OCI-LY3 (cell line): ENCODE measurements at regions not wholly inside any gene's neighbourhood (a gene's known extent, or its start where the extent isn't known, plus 50 kb on each side); places are given as distances from the start of the nearest gene placed in this dataset.

Source experiments
- H2AFZ ChIP-seq: fragments of 200-600, 300-600 bp; shearing (Covaris generic); 2 replicates; pipeline ENCODE4 v1.6.0; 2014; ENCODE audit warnings: antibody characterized with exemption, low read depth, low read length
- H3K27ac ChIP-seq: fragments of 200-600, 300-600 bp; sonication (generic); 2 replicates; pipeline ENCODE4 v1.5.1; 2014; ENCODE audit warnings: mild to moderate bottlenecking, low read length, moderate library complexity, mixed read lengths
- H3K27me3 ChIP-seq: fragments of 200-600, 300-600 bp; sonication (generic); 2 replicates; pipeline ENCODE4 v1.6.1; 2014; ENCODE audit warnings: low read depth, low read length, mixed read lengths
- H3K36me3 ChIP-seq: fragments of 200-600, 300-600 bp; sonication (generic); replicated peaks from 2 replicates; pipeline ENCODE3; 2014; ENCODE audit warnings: low read depth, low read length, mixed read lengths
- H3K4me1 ChIP-seq: fragments of 300-600, 200-600 bp; sonication (generic); 2 replicates; pipeline ENCODE4 v1.6.1; 2014; ENCODE audit warnings: low read length, mixed read lengths
- H3K4me2 ChIP-seq: fragments of 200-600, 300-600 bp; sonication (generic); 2 replicates; pipeline ENCODE4 v1.6.1; 2014; ENCODE audit warnings: low read length, mixed read lengths
- H3K4me3 ChIP-seq: fragments of 300-600, 200-600 bp; sonication (generic); 2 replicates; pipeline ENCODE4 v1.5.1; 2014; ENCODE audit warnings: antibody characterized with exemption, mild to moderate bottlenecking, low read length, moderate library complexity
- H3K79me2 ChIP-seq: fragments of 300-600, 200-600 bp; shearing (Covaris generic); 2 replicates; pipeline ENCODE4 v1.6.1; 2014; ENCODE audit warnings: mild to moderate bottlenecking, low read length, mixed read lengths
- H3K9ac ChIP-seq: fragments of 300-600, 200-600 bp; shearing (Covaris generic); 2 replicates; pipeline ENCODE4 v1.6.0; 2014; ENCODE audit warnings: mild to moderate bottlenecking, low read length, moderate library complexity
- H3K9me3 ChIP-seq: fragments of 200-600, 300-600 bp; shearing (Covaris generic); 2 replicates; pipeline ENCODE4 v1.6.1; 2014; ENCODE audit warnings: low read length, mixed read lengths; ENCODE audit not compliant: insufficient read depth
- H4K20me1 ChIP-seq: fragments of 200-600, 300-600 bp; sonication (generic); 2 replicates; pipeline ENCODE4 v1.6.1; 2016; ENCODE audit warnings: low read length, mixed read lengths; ENCODE audit not compliant: insufficient read depth
- EZH2phosphoT487 ChIP-seq: fragments of 200-600 bp; shearing (Covaris generic); IDR thresholded peaks from 2 replicates; pipeline ENCODE4 v1.6.1; 2018; ENCODE audit warnings: antibody characterized with exemption, mixed run types, low read depth
- TF ChIP-seq, protein P1 (sequence below): fragments of 200-600, 300-600 bp; sonication (generic); IDR thresholded peaks from 2 replicates; pipeline ENCODE4 v1.5.1; 2014; ENCODE audit warnings: antibody characterized with exemption, low read length, low read depth

DNA sequence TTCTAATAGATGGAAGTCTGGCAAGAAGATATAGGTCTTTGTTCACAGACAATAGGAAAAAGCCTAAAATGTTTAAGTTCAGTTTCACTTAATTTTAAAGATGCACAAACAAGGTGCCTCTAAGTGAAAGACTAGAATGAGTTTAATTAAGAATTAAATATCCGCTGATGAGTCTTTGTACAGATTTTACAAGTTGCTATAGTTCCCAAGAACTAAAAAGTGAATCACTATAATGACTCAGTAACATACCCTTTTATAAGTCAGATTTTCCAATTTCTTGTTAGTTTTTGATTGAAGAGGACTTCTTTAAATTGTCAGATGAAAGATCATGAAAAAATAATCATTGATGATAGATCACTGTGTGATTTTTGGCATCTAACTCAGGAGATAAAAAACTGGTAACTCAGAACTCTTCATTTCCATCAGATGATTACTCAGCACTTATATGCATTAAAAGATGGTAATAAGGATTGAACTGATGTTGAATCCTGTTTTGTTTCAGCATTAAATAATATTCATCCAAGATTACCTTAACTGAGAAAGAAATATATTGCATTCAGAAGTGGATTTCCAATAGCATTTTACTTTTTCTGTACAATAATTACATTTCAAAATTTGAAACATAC is 59.0 kb upstream of the ST6GALNAC3 start:
- H3K79me2 ChIP-seq: no peaks in the 10 kb centered on the region
- no peaks in the 10 kb centered on the region for H3K4me1 ChIP-seq
- no peak overlapping the region for H3K9ac ChIP-seq
- no peaks in the 10 kb centered on the region for H3K9me3 ChIP-seq
- TF ChIP-seq EZH2phosphoT487: no peak
- TF ChIP-seq, protein P1, sequence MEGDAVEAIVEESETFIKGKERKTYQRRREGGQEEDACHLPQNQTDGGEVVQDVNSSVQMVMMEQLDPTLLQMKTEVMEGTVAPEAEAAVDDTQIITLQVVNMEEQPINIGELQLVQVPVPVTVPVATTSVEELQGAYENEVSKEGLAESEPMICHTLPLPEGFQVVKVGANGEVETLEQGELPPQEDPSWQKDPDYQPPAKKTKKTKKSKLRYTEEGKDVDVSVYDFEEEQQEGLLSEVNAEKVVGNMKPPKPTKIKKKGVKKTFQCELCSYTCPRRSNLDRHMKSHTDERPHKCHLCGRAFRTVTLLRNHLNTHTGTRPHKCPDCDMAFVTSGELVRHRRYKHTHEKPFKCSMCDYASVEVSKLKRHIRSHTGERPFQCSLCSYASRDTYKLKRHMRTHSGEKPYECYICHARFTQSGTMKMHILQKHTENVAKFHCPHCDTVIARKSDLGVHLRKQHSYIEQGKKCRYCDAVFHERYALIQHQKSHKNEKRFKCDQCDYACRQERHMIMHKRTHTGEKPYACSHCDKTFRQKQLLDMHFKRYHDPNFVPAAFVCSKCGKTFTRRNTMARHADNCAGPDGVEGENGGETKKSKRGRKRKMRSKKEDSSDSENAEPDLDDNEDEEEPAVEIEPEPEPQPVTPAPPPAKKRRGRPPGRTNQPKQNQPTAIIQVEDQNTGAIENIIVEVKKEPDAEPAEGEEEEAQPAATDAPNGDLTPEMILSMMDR: no peak
- no peak overlapping the region for H3K4me2 ChIP-seq
- no peaks in the 10 kb centered on the region for H3K36me3 ChIP-seq
- no peak overlapping the region for H2AFZ ChIP-seq
- H4K20me1 ChIP-seq: no peaks in the 10 kb centered on the region
- H3K4me3 ChIP-seq: no peak overlapping the region
- H3K27me3 ChIP-seq: no peaks in the 10 kb centered on the region
- H3K27ac ChIP-seq: no peak overlapping the region

DNA sequence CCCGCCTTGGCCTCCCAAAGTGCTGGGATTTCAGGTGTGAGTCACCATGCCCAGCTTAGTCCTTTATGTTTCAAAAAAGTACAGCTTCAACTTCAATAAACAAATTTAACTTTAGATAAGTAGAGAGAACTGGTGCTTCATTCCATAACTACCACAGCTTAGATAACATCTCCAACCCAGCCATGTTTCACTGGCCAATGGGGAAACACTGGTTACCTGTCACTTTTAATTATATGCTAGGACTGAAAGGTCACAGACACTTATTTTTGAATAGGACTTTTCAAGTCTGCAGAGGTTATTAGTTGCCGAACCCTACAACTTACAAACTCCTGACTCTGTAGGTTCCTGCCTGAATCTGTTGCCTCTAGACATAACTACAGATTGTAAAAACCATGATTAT is 56.5 kb upstream of the ST6GALNAC3 start:
- H3K4me3 ChIP-seq: no peak overlapping the region
- H3K4me2 ChIP-seq: no peak overlapping the region
- H3K27me3 ChIP-seq: no peaks in the 10 kb centered on the region
- H4K20me1 ChIP-seq: no peaks in the 10 kb centered on the region
- no peak overlapping the region for H2AFZ ChIP-seq
- H3K4me1 ChIP-seq: no peaks in the 10 kb centered on the region
- no peak overlapping the region for H3K9ac ChIP-seq
- no peaks in the 10 kb centered on the region for H3K79me2 ChIP-seq
- H3K36me3 ChIP-seq: no peaks in the 10 kb centered on the region
- TF ChIP-seq EZH2phosphoT487: no peak
- TF ChIP-seq, protein P1: no peak
- H3K27ac ChIP-seq: no peak overlapping the region
- no peaks in the 10 kb centered on the region for H3K9me3 ChIP-seq

DNA sequence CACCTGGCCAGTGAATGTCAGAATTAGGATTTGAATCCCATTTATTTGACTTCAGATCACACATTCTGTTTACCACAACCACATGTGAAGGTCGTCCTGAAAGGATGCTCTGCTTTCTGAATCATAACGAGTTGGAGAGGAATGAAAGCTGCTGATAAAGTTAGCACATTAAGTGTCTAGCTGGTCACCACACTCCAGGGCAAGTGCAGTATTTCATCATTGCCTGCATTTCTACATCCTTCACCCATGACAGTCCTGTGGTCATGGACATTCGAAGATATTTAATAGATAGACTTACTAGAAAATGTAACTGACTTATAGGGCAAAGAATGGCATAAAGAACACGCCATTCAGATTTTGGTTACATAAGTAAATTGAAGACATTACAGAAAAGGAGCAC is 52.7 kb upstream of the ST6GALNAC3 start:
- Histone ChIP-seq H3K36me3 (no peaks in the 10 kb centered on the region), H3K9me3 (no peaks in the 10 kb centered on the region), H3K79me2 (no peaks in the 10 kb centered on the region), H3K27me3 (no peaks in the 10 kb centered on the region), H2AFZ (no peak overlapping the region), H4K20me1 (no peaks in the 10 kb centered on the region), H3K4me2 (no peak overlapping the region), H3K27ac (no peak overlapping the region), H3K4me1 (no peaks in the 10 kb centered on the region), H3K9ac (no peak overlapping the region), H3K4me3 (no peak overlapping the region)
- TF ChIP-seq, protein P1: no peak
- no peak for TF ChIP-seq EZH2phosphoT487

DNA sequence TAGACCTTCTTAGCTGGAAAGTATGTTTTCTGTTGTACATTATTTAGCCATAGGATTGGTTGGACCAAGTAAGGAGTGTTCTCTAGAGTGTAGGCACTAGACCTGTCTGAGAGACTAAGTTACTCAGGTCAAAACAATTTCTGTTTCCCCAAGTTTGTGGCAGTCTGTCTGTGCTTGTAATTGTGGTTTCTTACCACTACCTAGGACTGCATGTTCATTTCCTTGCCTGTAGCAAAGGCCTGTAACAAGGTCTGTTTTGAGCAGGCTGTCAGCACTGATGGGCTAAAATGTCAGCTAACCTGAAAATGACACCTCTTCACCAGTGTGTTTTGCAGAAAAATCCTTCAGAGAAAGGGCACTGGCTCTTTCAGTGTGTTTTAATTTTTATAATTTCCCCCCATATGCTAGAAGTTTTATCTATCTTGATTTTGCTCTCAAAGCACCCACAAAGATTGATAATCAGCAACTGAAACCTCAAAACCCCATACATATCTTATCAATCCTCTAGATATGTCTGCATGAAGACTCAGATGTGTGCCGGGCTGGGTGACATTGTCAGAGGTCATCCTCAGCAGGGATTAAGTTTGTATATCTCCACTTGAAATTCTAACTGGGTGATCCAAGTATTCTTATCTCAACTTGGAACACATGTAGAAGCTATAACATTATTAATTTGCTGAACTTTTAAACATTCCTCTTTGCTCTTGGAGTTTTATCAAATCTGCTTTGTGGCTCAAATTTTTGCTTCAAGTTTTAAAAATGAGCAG is 50.7 kb upstream of the ST6GALNAC3 start:
- Histone ChIP-seq H3K9ac (no peak overlapping the region), H3K27me3 (no peaks in the 10 kb centered on the region), H3K4me2 (no peak overlapping the region), H3K4me1 (no peaks in the 10 kb centered on the region), H4K20me1 (no peaks in the 10 kb centered on the region), H3K4me3 (no peak overlapping the region), H2AFZ (no peak overlapping the region), H3K9me3 (no peaks in the 10 kb centered on the region), H3K27ac (no peak overlapping the region), H3K36me3 (no peaks in the 10 kb centered on the region), H3K79me2 (no peaks in the 10 kb centered on the region)
- TF ChIP-seq, protein P1: no peak
- TF ChIP-seq EZH2phosphoT487: no peak
